HG02798 (cell line): ENCODE measurements at regions not wholly inside any gene's neighbourhood (a gene's known extent, or its start where the extent isn't known, plus 50 kb on each side); places are given as distances from the start of the nearest gene placed in this dataset.
"Not testable (repeated sequence)": the region's sequence is repeated elsewhere in the genome, so short reads cannot be mapped to it uniquely, and the experiment has no call there.

Experiments
- ATAC-seq: cut with Tn5 transposase; IDR thresholded peaks from one replicate; pipeline ENCODE4 v1.9.1; 2021; ENCODE audit warnings: mild to moderate bottlenecking; ENCODE audit not compliant: unreplicated experiment, poor library complexity

DNA sequence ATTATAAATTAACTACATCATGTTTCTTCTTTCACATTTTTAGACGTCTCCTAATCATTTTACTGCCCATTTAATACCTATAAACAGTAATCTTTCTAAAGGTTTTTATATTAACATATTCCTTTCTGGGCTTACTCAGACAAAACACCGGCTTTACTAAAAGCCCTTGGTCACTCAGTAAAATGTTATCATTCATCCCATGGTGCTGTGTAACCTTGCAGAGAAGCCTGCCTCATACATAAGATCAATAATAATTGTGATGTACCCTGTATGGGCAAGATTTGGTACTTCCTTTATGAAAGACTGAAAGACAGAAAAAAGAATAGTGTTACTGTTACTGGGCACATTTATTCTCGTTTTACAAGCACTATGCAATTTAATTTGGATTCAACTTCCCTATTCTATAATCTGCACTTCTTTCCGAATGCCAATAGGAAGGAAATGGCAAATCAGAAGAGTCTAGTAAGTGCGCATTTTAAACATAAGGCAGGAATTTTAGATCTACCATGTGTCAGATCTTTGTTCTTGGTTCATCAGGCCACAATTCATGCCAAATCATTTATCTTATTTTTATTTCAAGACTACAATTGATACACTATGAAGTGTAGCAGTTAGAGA is 522.2 kb downstream of the CSNK1G3 start:
- no peak for ATAC-seq

DNA sequence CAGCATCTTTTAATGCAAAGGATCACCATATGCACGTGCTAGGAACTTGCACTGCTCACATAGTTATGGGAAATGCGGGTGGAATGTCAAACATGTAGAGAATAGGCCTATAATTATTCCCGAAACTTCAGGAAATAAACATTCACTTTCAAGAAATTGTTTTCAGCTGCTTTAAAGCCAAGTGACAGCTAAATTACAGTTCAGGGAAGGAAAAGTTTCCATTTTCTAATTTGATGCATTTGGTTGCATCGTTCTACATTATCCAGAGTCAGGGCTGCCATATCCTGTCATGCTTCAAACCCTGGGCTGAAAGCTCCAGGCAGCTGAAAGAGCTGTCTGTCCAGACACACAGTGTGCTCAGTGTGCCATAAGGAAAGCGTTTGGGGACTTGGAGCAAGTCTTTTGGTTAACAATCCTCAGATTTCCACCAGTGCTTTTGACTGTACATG is 518.1 kb downstream of the CSNK1G3 start:
- ATAC-seq: no peak

- ATAC-seq: no peak
These were observed 515.5 kb downstream of the CSNK1G3 start for GRCh38 chr5:124027441-124027840.

DNA sequence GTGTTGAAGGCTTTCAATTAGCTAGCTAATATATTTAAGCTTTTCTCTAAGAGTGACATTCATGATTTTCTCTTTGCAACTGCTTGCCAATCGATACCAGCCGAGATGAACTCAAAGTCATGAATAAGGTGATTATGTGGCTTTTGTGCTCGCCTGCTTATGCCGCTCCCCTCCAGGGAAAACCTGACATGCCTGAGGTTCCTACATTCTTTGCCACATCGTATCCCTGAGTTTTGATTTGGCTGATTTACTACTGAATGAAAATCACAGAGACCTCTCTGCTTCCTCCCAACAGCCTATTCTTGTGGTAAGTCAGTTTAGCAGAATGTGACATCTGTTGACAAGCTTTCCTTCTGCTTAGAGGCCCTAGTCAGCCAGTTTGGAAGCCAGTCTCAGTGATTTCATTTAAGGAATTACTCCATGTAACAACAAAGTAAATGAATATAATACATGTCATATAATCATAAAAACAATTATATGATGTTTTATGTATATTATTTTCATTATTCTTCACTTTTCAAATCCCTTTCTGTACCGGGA is 513.4 kb downstream of the CSNK1G3 start:
- no peak for ATAC-seq

DNA sequence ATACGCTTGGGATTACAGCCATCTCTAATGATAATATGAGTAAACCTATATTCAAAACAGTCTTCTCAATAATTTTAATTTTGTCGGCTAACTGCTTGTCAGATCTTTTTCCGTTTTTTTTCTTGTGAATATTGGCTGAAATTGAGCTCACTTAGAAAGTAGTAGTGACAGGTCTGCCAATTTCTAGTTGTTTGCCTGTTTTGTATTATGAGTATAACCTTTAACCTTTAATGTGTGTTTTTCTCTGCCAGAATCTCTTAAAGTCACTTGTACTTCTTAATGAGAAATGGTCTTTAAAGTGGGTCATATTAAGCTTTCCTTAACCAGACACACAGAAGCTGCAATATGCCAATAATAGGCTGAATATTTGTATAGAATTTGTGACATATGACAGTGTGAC is 511.0 kb downstream of the CSNK1G3 start:
- no peak for ATAC-seq

DNA sequence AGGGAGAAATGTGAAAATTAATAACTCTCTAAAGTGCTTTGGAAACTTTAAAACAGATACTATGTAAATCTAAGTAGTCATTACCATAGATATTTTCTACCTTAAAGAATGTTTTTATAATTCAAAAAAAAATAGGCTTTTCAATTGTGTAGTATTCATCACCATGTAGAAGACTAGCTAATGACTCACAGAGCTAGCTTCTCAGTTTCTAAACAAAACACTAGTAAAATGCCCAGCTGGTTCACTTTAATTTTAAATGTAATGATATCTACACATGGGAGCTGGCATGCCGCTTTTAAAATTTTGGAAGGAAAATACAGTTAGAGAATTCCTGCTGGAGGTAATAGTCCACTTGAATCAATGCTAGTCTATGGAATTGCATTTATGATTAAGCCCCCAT is 509.8 kb downstream of the CSNK1G3 start:
- ATAC-seq: no peak

DNA sequence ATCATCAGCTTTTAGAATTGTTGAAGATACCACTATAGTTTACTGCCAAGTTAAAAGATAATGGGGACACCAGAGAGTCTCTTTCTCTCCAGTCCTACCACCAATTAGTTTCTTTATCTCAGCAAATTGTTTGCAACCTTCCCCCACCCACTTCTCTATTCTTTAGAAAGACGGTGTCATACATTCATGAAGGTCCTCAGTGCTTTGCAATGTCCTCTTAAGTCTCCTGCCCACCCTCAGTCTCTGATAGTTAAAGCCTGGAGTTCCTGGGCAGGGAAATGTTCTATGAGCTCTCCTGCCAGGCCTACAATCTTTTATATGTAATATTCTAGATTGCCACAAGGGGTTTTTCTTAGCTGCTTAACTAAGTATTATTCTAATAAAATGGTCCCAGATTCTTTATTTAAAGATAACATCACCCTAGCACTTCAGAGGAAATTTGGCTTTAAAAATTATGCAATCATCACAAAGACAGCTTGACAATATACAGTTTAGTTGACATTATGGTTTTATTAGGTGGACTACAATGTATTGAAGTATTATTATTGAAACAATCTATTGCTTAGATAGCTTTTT is 509.2 kb downstream of the CSNK1G3 start:
- no peak for ATAC-seq

DNA sequence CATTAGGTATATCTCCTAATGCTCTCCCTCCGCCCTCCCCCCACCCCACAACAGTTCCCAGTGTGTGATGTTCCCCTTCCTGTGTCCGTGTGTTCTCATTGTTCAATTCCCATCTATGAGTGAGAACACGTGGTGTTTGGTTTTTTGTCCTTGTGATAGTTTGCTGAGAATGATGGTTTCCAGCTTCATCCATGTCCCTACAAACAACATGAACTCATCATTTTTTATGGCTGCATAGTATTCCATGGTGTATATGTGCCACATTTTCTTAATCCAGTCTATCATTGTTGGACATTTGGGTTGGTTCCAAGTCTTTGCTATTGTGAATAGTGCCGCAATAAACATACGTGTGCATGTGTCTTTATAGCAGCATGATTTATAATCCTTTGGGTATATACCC is 505.3 kb downstream of the CSNK1G3 start:
- ATAC-seq: not testable (repeated sequence)

GRCh38 chr5:124007675-124008398 is 495.9 kb downstream of the CSNK1G3 start:
- ATAC-seq: no peak

DNA sequence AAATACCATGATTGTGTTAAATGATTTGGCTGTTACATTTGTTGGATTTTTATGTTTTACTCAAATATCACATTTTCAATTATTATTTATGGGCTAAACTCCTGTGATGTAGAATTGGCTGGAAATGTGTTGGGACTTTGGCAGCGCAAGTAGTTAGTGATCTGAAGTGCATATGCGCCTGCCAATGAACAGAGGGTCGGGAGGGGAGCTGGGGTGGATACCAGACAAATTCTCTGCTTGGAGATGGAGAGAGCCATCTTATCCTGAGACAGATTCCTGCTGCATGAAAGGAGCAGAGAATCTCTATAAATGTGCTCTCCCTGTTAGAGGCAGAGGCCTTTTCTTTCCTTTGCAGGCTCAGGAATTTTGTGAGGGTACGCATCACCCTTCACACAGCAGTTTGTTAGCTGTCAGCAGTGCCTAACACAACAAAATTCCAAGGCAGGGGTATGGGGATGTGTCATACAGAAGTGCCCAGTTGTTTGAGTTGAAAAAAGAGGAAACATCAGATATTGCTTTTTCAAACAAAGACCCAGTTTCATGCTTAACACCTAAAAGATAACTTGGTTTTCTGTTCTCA is 489.1 kb downstream of the CSNK1G3 start:
- ATAC-seq: no peak

- no peak for ATAC-seq
These were observed 488.6 kb downstream of the CSNK1G3 start for GRCh38 chr5:124000538-124000937.

- ATAC-seq: no peak
These were observed 485.7 kb downstream of the CSNK1G3 start for GRCh38 chr5:123997462-123998215.

GRCh38 chr5:123997064-123997461 is 485.1 kb downstream of the CSNK1G3 start:
- no peak for ATAC-seq

GRCh38 chr5:123992641-123993040 is 480.7 kb downstream of the CSNK1G3 start:
- ATAC-seq: no peak

DNA sequence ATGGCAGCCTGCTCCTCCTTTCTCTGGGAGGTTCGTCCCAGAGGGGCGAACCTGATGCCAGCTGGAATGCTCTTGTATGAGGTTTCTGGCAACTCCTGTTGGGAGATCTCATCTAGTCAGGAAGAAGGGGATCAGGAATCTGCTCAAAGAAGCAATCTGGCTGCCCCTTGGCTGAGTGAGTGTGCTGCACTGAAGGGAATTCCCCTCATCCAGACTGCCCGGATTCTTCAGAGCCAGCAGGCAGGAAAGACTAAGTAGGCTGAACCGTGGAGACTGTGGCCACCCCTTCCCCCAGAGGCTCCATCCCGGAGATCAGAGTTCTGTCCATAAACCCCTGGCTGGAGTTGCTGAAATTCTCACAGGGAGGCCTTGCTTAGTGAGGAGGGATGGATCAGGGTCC is 476.0 kb downstream of the CSNK1G3 start:
- ATAC-seq: no peak

DNA sequence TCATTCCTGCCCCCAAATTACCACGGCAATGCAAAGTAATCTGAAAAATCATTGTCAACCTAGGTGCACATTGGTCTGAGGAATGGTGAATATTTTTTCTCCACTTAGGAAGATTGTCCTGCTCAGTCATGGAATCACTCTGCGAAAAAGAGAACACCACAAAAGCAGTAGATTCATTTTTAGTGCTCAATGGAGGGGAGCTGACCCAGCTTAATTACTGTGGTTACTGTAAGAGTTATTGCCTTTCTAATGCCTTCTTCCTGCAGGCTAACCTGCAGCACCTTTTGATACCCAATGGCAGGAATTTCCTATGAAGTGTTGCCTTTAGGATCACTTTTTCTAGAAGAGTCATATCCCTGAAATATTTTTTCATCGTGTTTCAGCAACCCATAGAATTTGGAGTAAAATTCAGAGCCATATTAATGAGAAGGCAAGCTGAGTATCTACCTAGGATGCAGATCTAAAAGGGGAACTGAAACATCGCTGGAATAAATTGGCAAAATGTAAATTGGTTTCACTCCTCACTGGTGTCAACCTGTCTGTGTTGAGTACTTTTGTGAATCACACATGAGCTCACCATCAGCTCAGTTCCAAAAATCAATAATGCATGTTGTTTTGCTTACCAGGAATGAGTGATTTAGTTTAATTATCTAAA is 464.5 kb downstream of the CSNK1G3 start:
- ATAC-seq: peak; percentile 62

GRCh38 chr5:123975521-123975920 is 463.5 kb downstream of the CSNK1G3 start:
- not testable (repeated sequence) for ATAC-seq

GRCh38 chr5:123966781-123967180 is 454.8 kb downstream of the CSNK1G3 start:
- no peak for ATAC-seq

- no peak for ATAC-seq
These were observed 453.6 kb downstream of the CSNK1G3 start for GRCh38 chr5:123965626-123966025.

DNA sequence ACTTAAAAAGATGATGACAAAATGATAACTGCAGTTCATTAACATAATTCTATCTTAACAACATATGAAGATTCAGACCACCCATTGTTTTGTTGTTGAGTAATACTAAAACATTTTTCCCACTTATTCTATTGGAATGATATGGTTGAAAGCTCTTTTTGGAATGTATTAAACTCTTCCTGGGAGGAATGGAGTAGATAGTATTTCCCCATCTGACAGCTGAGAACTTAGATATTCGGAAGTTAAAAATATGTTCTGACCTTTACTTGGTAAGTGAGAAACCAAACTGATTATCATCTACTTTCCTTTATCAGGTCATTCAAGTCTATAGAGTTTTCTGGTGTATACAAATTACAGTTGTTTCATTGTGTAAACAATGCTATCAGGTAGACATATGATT is 452.9 kb downstream of the CSNK1G3 start:
- no peak for ATAC-seq
